ENCODE measurements at regions not wholly inside any gene's neighbourhood (a gene's known extent, or its start where the extent isn't known, plus 50 kb on each side); places are given as distances from the start of the nearest gene placed in this dataset.

GRCh38 chr2:40803900-40804299 lies 352.0 kb upstream of the SLC8A1 start:
- H3K27me3 Mint-ChIP-seq (ENCODE audit: unreplicated experiment), result peaks cover 5% of the 10 kb centered on the region
- no peaks in the 10 kb centered on the region for H3K36me3 Mint-ChIP-seq (ENCODE audit: unreplicated experiment)
- TF ChIP-seq, protein P1, sequence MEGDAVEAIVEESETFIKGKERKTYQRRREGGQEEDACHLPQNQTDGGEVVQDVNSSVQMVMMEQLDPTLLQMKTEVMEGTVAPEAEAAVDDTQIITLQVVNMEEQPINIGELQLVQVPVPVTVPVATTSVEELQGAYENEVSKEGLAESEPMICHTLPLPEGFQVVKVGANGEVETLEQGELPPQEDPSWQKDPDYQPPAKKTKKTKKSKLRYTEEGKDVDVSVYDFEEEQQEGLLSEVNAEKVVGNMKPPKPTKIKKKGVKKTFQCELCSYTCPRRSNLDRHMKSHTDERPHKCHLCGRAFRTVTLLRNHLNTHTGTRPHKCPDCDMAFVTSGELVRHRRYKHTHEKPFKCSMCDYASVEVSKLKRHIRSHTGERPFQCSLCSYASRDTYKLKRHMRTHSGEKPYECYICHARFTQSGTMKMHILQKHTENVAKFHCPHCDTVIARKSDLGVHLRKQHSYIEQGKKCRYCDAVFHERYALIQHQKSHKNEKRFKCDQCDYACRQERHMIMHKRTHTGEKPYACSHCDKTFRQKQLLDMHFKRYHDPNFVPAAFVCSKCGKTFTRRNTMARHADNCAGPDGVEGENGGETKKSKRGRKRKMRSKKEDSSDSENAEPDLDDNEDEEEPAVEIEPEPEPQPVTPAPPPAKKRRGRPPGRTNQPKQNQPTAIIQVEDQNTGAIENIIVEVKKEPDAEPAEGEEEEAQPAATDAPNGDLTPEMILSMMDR (IDR thresholded peaks at IDR 0.05), result no peak
- H3K27ac Mint-ChIP-seq (ENCODE audit: unreplicated experiment), result no peak overlapping the region
- H3K4me3 Mint-ChIP-seq (ENCODE audit: unreplicated experiment), result no peak overlapping the region
- peaks cover 5% of the 10 kb centered on the region for H3K9me3 Mint-ChIP-seq (ENCODE audit: unreplicated experiment)
- DNase-seq (ENCODE audit: extremely low spot score, unreplicated experiment), result no peak
- H3K4me1 Mint-ChIP-seq (ENCODE audit: unreplicated experiment), result no peaks in the 10 kb centered on the region

- Mint-ChIP-seq H3K36me3 (ENCODE audit: unreplicated experiment) (no peaks in the 10 kb centered on the region), H3K27me3 (ENCODE audit: unreplicated experiment) (peaks cover 7% of the 10 kb centered on the region), H3K27ac (ENCODE audit: unreplicated experiment) (no peak overlapping the region), H3K4me3 (ENCODE audit: unreplicated experiment) (no peak overlapping the region), H3K4me1 (ENCODE audit: unreplicated experiment) (no peaks in the 10 kb centered on the region), H3K9me3 (ENCODE audit: unreplicated experiment) (no peaks in the 10 kb centered on the region)
- TF ChIP-seq, protein P1 (IDR thresholded peaks at IDR 0.05), result no peak
- no peak for DNase-seq (ENCODE audit: extremely low spot score, unreplicated experiment)
Measured at GRCh38 chr2:40809156-40809555, 357.3 kb upstream of the SLC8A1 start.

- Mint-ChIP-seq H3K27ac (ENCODE audit: unreplicated experiment) (no peak overlapping the region), H3K36me3 (ENCODE audit: unreplicated experiment) (no peaks in the 10 kb centered on the region), H3K4me3 (ENCODE audit: unreplicated experiment) (no peak overlapping the region), H3K9me3 (ENCODE audit: unreplicated experiment) (no peaks in the 10 kb centered on the region), H3K27me3 (ENCODE audit: unreplicated experiment) (peaks cover 12% of the 10 kb centered on the region), H3K4me1 (ENCODE audit: unreplicated experiment) (no peaks in the 10 kb centered on the region)
- no peak for DNase-seq (ENCODE audit: extremely low spot score, unreplicated experiment)
- TF ChIP-seq, protein P1 (IDR thresholded peaks at IDR 0.05), result no peak
Measured at GRCh38 chr2:40814616-40815015, 362.7 kb upstream of the SLC8A1 start.

DNA sequence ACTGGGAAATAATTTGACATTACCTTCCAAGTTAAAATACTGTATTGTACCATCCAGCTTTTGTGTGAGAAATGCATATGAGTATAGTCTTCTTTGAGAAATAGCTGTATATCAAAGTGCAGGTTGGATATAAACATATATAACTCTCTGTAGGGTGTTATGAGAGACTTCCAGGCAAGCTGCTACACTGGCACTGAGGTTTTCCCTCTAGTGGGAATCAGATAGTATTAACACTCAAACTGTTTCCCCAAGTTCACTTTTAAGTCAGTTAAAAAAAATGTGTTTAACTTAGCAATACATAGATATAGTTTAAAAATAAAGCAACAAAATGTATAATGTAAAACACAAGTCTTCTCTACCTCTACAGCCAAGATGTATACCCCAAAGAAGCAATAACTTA lies 368.4 kb upstream of the SLC8A1 start:
- Mint-ChIP-seq H3K4me3 (ENCODE audit: unreplicated experiment) (no peak overlapping the region), H3K27ac (ENCODE audit: unreplicated experiment) (no peak overlapping the region), H3K36me3 (ENCODE audit: unreplicated experiment) (no peaks in the 10 kb centered on the region), H3K4me1 (ENCODE audit: unreplicated experiment) (no peaks in the 10 kb centered on the region), H3K27me3 (ENCODE audit: unreplicated experiment) (peaks cover 9% of the 10 kb centered on the region), H3K9me3 (ENCODE audit: unreplicated experiment) (peaks cover 7% of the 10 kb centered on the region)
- TF ChIP-seq, protein P1 (IDR thresholded peaks at IDR 0.05), result no peak
- DNase-seq (ENCODE audit: extremely low spot score, unreplicated experiment), result no peak

GRCh38 chr2:40823478-40823877 lies 371.6 kb upstream of the SLC8A1 start:
- peaks cover 3% of the 10 kb centered on the region for H3K27me3 Mint-ChIP-seq (ENCODE audit: unreplicated experiment)
- TF ChIP-seq, protein P1 (IDR thresholded peaks at IDR 0.05), result no peak

More at GRCh38 chr2:40823478-40823877, 371.6 kb upstream of the SLC8A1 start:
- H3K4me3 Mint-ChIP-seq (ENCODE audit: unreplicated experiment), result no peak overlapping the region
- peaks cover 7% of the 10 kb centered on the region for H3K9me3 Mint-ChIP-seq (ENCODE audit: unreplicated experiment)
- H3K27ac Mint-ChIP-seq (ENCODE audit: unreplicated experiment), result no peak overlapping the region
- H3K36me3 Mint-ChIP-seq (ENCODE audit: unreplicated experiment), result no peaks in the 10 kb centered on the region
- no peaks in the 10 kb centered on the region for H3K4me1 Mint-ChIP-seq (ENCODE audit: unreplicated experiment)
- DNase-seq (ENCODE audit: extremely low spot score, unreplicated experiment), result no peak
